GM12878 (cell line): ENCODE measurements at regions not wholly inside any gene's neighbourhood (a gene's known extent, or its start where the extent isn't known, plus 50 kb on each side); places are given as distances from the start of the nearest gene placed in this dataset.

Experiments used
- ATAC-seq: fragments of 200-7000 bp; cut with Tn5 transposase; 3 replicates; pipeline ENCODE4 v1.9.1; 2020; ENCODE audit warnings: mild to moderate bottlenecking, moderate library complexity
- BruUV-seq: library from RNA; stranded (reverse); fragments of 400-500 nt; replicated peaks from 2 replicates; lab custom pipeline; 2021; lab: Mats Ljungman, UMichigan
- CTCF ChIA-PET: fragments of 300-600 bp; sonication (Branson Sonifier 250); formaldehyde crosslinking; extraction: SDS; loops from one replicate; lab custom pipeline; 2021; ENCODE audit warnings: inconsistent platforms; lab: Yijun Ruan, JAX
- POLR2A ChIA-PET: fragments of 350-600 bp; formaldehyde crosslinking; extraction: SDS; loops from one replicate; lab custom pipeline; 2021; ENCODE audit warnings: inconsistent platforms; lab: Charles Lee
- RAD21 ChIA-PET: fragments of 300-600 bp; sonication (Branson Sonifier 250); formaldehyde crosslinking; loops from one replicate; lab custom pipeline; 2023; ENCODE audit warnings: antibody characterized with exemption; ENCODE audit not compliant: unreplicated experiment; lab: Charles Lee
- SMC1A ChIA-PET: fragments of 300-600 bp; sonication (Branson Sonifier 250); formaldehyde crosslinking; loops from one replicate; lab custom pipeline; 2023; ENCODE audit not compliant: unreplicated experiment, uncharacterized antibody; lab: Charles Lee
- DNase-seq: peaks from one replicate; pipeline ENCODE4 v3.0.0-alpha.2; 2011; ENCODE audit warnings: low read depth, low spot score
- FAIRE-seq: peaks from 3 replicates; lab custom pipeline; 2011; peaks lifted over from hg19 to GRCh38; lab: Jason Lieb, UNC
- H2AFZ ChIP-seq: 2 replicates; pipeline ENCODE4 v1.6.0; 2011; ENCODE audit warnings: low read depth, low read length, control low read depth; ENCODE audit not compliant: control insufficient read depth
- H3K27ac ChIP-seq: 2 replicates; pipeline ENCODE4 v1.5.1; 2011; ENCODE audit warnings: control low read depth; ENCODE audit not compliant: control insufficient read depth, insufficient read depth
- H3K27me3 ChIP-seq, 2 experiments: replicated peaks in 1 of 2; 2 replicates each; pipeline versions ENCODE4 v1.6.0 to v1.6.1; 2011; ENCODE audit warnings: low read length in 1 of 2; ENCODE audit not compliant: control insufficient read depth in 2 of 2, insufficient read depth in 2 of 2
- H3K36me3 ChIP-seq, 2 experiments: 2 replicates each; pipeline ENCODE4 v1.5.1; 2011; ENCODE audit warnings: low read length in 1 of 2; ENCODE audit not compliant: control insufficient read depth in 2 of 2, insufficient read depth in 2 of 2
- H3K4me1 ChIP-seq: 2 replicates; pipeline ENCODE4 v1.6.1; 2011; ENCODE audit warnings: mild to moderate bottlenecking, low read length, moderate library complexity, mixed read lengths; ENCODE audit not compliant: control insufficient read depth, insufficient read depth
- H3K4me2 ChIP-seq: 2 replicates; pipeline ENCODE4 v1.6.0; 2011; ENCODE audit warnings: control low read depth; ENCODE audit not compliant: control insufficient read depth, insufficient read depth
- H3K4me3 ChIP-seq: fragments of 200-600 bp; sonication (generic); 2 replicates; pipeline ENCODE4 v1.5.1; 2016
- H3K79me2 ChIP-seq: 2 replicates; pipeline ENCODE4 v1.6.0; 2011; ENCODE audit warnings: low read length; ENCODE audit not compliant: control insufficient read depth, insufficient read depth
- H3K9ac ChIP-seq: 2 replicates; pipeline ENCODE4 v1.8.0; 2011; ENCODE audit warnings: low read length, control low read depth, mixed read lengths; ENCODE audit not compliant: control insufficient read depth, insufficient read depth
- H3K9me3 ChIP-seq: replicated peaks from 3 replicates; pipeline ENCODE4 v1.5.1; 2011; ENCODE audit warnings: mild to moderate bottlenecking, low read length; ENCODE audit not compliant: control insufficient read depth, insufficient read depth
- H4K20me1 ChIP-seq: 2 replicates; pipeline ENCODE4 v1.6.0; 2011; ENCODE audit not compliant: control insufficient read depth, insufficient read depth
- EED ChIP-seq: sonication (generic); IDR thresholded peaks from 2 replicates; pipeline ENCODE4 v1.6.1; 2016; ENCODE audit warnings: antibody characterized with exemption, low read depth
- EGR1 ChIP-seq, 2 experiments: IDR thresholded peaks; 1 replicate in 1 of 2; 2 replicates in 1 of 2; pipeline ENCODE4 v1.6.1; 2011 to 2012; ENCODE audit warnings: low read depth in 2 of 2, low read length in 2 of 2, borderline replicate concordance in 1 of 2, mild to moderate bottlenecking in 1 of 2, moderate library complexity in 1 of 2
- IRF4 ChIP-seq: IDR thresholded peaks from 2 replicates; pipeline ENCODE4 v1.6.1; 2011; ENCODE audit warnings: low read depth, low read length
- JUND ChIP-seq: IDR thresholded peaks from 2 replicates; pipeline ENCODE4 v1.6.1; 2012; ENCODE audit warnings: low read depth, mild to moderate bottlenecking, low read length, improper control_type of control experiment, moderate library complexity
- LARP7 ChIP-seq: fragments of 450-650 bp; IDR thresholded peaks from 2 replicates; pipeline ENCODE4 v1.6.1; 2017; ENCODE audit warnings: mild to moderate bottlenecking
- MEF2B ChIP-seq: fragments of 450-650 bp; IDR thresholded peaks from 2 replicates; pipeline ENCODE4 v1.6.1; 2018; ENCODE audit warnings: mild to moderate bottlenecking, moderate library complexity; ENCODE audit not compliant: partially characterized antibody, poor library complexity, severe bottlenecking
- POLR2A ChIP-seq: IDR thresholded peaks from 2 replicates; pipeline ENCODE4 v1.6.1; 2011; ENCODE audit warnings: low read depth, mild to moderate bottlenecking, low read length
- RELA ChIP-seq: fragments of 450-650 bp; IDR thresholded peaks from 2 replicates; pipeline ENCODE4 v1.8.0; 2014; ENCODE audit warnings: borderline replicate concordance; ENCODE audit not compliant: partially characterized antibody
- SPI1 ChIP-seq: IDR thresholded peaks from 2 replicates; pipeline ENCODE4 v1.6.1; 2011; ENCODE audit warnings: low read depth, mild to moderate bottlenecking, low read length, moderate library complexity, borderline replicate concordance; ENCODE audit not compliant: insufficient read depth
- SUPT20H ChIP-seq: IDR thresholded peaks from 2 replicates; pipeline ENCODE4 v1.6.1; 2011; ENCODE audit warnings: low read depth, mild to moderate bottlenecking, low read length, moderate library complexity, borderline replicate concordance; ENCODE audit not compliant: control insufficient read depth
- SUZ12 ChIP-seq: fragments of 200-600 bp; sonication (generic); IDR thresholded peaks from one replicate; pipeline ENCODE4 v1.6.1; 2018; ENCODE audit warnings: antibody characterized with exemption, mild to moderate bottlenecking; ENCODE audit not compliant: unreplicated experiment
- TARDBP ChIP-seq: IDR thresholded peaks from 2 replicates; pipeline ENCODE4 v1.6.1; 2016; ENCODE audit warnings: borderline replicate concordance
- TCF3 ChIP-seq: IDR thresholded peaks from 2 replicates; pipeline ENCODE4 v1.6.1; 2012; ENCODE audit warnings: low read depth, mild to moderate bottlenecking, low read length, borderline replicate concordance; ENCODE audit not compliant: insufficient read depth
- YY1 ChIP-seq: IDR thresholded peaks from 2 replicates; pipeline ENCODE4 v1.6.1; 2011; ENCODE audit warnings: low read depth, mild to moderate bottlenecking, low read length
- WGBS: methylation state at CpG from one replicate; pipeline ENCODE4 v1.1.6; 2016; ENCODE audit warnings: low lambda C conversion rate; ENCODE audit not compliant: insufficient replicate concordance, insufficient coverage; ENCODE audit errors: missing lambda C conversion rate; 5-methylcytosine and 5-hydroxymethylcytosine counted together
- in situ Hi-C: fragments of 300-500 bp; cut with MboI; formaldehyde crosslinking; loops from 9 replicates; pipeline ENCODE4 v1.14.3; 2018; ENCODE audit warnings: mixed read lengths
- intact Hi-C: fragments of 100-400 bp; cut with micrococcal nuclease; formaldehyde crosslinking; loops from one replicate; pipeline ENCODE4 v1.14.2; 2022; ENCODE audit not compliant: unreplicated experiment
- TF ChIP-seq, protein P1 (sequence below): IDR thresholded peaks from 2 replicates; pipeline ENCODE4 v1.6.1; 2012; ENCODE audit warnings: low read depth, low read length, improper control_type of control experiment
- TF ChIP-seq, protein P2 (sequence below): IDR thresholded peaks from 2 replicates; pipeline ENCODE4 v1.6.1; 2011; ENCODE audit warnings: borderline replicate concordance, low read depth, mild to moderate bottlenecking, moderate library complexity, mixed read lengths, low read length; ENCODE audit not compliant: insufficient read depth; ENCODE audit errors: extremely low read length
- TF ChIP-seq, protein P3 (sequence below): fragments of 150-350 bp; IDR thresholded peaks from 2 replicates; pipeline ENCODE4 v1.6.1; 2014; ENCODE audit warnings: mild to moderate bottlenecking, low read depth, low read length

DNA sequence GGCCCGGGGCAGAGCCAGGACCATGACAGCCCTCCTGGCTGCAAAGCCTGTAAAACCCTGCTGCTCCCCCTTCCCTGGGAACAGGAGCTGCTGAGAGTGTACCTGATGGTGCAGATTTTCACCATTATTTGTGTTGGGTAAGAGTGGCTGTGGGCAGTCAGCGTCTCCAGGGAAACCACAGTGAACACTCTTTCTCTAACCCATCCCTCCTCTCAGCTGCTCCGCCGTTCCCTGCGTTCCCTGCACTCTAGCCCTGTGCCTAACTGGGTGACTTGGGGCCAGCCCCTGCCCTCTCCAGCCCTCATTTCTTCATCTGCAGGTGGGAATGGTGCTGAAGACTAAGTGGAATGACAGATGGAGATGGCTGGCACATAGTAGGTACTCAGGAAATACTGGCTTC, 75.9 kb upstream of the PCBD1 start:
- in situ Hi-C loops (no loop called here), intact Hi-C loops (no loop called here)
- no peak for ATAC-seq
- DNase-seq: no peak
- Histone ChIP-seq H3K79me2 (no peaks in the 10 kb centered on the region), H3K36me3 (no peaks in the 10 kb centered on the region), H3K4me2 (no peak overlapping the region), H3K9me3 (no peaks in the 10 kb centered on the region), H3K4me1 (peaks cover 11% of the 10 kb centered on the region), H3K9ac (no peak overlapping the region), H3K27me3 (no peaks in the 10 kb centered on the region; a peak in 1 of 4 replicates), H3K4me3 (no peak overlapping the region), H3K27ac (no peak overlapping the region), H2AFZ (no peak overlapping the region), H4K20me1 (no peaks in the 10 kb centered on the region)
- WGBS: 30% methylated on average over 5 of the region's 5 CpGs
- RAD21 ChIA-PET: no interaction called here
- POLR2A ChIA-PET: no interaction called here
- no TSS peak for BruUV-seq
- CTCF ChIA-PET: no interaction called here
- no peak for FAIRE-seq
- TF ChIP-seq SPI1 (no peak), IRF4 (no peak), TARDBP (no peak), TCF3 (no peak), EED (no peak), JUND (no peak), POLR2A (no peak), MEF2B (no peak), EGR1 (IDR thresholded peaks at IDR 0.05; ENCODE audit: borderline replicate concordance in 1 of 2, low read depth in 2 of 2, low read length in 2 of 2) (no peak), RELA (no peak), SUPT20H (no peak), YY1 (no peak), LARP7 (no peak), SUZ12 (no peak)
- TF ChIP-seq, protein P1, sequence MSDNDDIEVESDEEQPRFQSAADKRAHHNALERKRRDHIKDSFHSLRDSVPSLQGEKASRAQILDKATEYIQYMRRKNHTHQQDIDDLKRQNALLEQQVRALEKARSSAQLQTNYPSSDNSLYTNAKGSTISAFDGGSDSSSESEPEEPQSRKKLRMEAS: no peak
- TF ChIP-seq, protein P2, sequence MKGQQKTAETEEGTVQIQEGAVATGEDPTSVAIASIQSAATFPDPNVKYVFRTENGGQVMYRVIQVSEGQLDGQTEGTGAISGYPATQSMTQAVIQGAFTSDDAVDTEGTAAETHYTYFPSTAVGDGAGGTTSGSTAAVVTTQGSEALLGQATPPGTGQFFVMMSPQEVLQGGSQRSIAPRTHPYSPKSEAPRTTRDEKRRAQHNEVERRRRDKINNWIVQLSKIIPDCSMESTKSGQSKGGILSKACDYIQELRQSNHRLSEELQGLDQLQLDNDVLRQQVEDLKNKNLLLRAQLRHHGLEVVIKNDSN: no peak
- TF ChIP-seq, protein P3, sequence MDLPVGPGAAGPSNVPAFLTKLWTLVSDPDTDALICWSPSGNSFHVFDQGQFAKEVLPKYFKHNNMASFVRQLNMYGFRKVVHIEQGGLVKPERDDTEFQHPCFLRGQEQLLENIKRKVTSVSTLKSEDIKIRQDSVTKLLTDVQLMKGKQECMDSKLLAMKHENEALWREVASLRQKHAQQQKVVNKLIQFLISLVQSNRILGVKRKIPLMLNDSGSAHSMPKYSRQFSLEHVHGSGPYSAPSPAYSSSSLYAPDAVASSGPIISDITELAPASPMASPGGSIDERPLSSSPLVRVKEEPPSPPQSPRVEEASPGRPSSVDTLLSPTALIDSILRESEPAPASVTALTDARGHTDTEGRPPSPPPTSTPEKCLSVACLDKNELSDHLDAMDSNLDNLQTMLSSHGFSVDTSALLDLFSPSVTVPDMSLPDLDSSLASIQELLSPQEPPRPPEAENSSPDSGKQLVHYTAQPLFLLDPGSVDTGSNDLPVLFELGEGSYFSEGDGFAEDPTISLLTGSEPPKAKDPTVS: no peak
- SMC1A ChIA-PET: interaction anchor here (1.4 kb wide), 1 partner anchor 12 kb away, joined by 4 read pairs; no protein-coding TSS in a partner anchor
